Spinal cord (tissue), 9 donors: ENCODE measurements at regions not wholly inside any gene's neighbourhood (a gene's known extent, or its start where the extent isn't known, plus 50 kb on each side); places are given as distances from the start of the nearest gene placed in this dataset.

Experiments used
- DNase-seq, 6 donors: peaks; one replicate each; pipeline versions ENCODE4 v3.0.0 to v3.0.0-alpha.2; 2013 to 2015; ENCODE audit warnings: low spot score in 6 of 6, low read depth in 4 of 6
- H3K27ac ChIP-seq: one replicate; pipeline ENCODE4 v1.5.1; 2013; ENCODE audit warnings: low read depth, low read length, control low read depth
- H3K27me3 ChIP-seq: one replicate; pipeline ENCODE4 v1.6.1; 2013; ENCODE audit warnings: low read length; ENCODE audit not compliant: control insufficient read depth, insufficient read depth
- H3K36me3 ChIP-seq: one replicate; pipeline ENCODE4 v1.6.1; 2013; ENCODE audit warnings: low read length; ENCODE audit not compliant: control insufficient read depth, insufficient read depth
- H3K4me1 ChIP-seq: one replicate; pipeline ENCODE4 v1.6.1; 2013; ENCODE audit warnings: low read length; ENCODE audit not compliant: control insufficient read depth, insufficient read depth
- H3K4me3 ChIP-seq: one replicate; pipeline ENCODE4 v1.5.1; 2013; ENCODE audit warnings: low read depth, low read length, control low read depth
- H3K9me3 ChIP-seq: one replicate; pipeline ENCODE4 v1.6.1; 2013; ENCODE audit warnings: low read length; ENCODE audit not compliant: control insufficient read depth, insufficient read depth
- WGBS: methylation state at CpG from one replicate; pipeline ENCODE4 v1.1.5; 2013; ENCODE audit warnings: missing lambda C conversion rate; ENCODE audit not compliant: insufficient coverage; 5-methylcytosine and 5-hydroxymethylcytosine counted together
- donor health status: healthy.

GRCh38 chr14:38065106-38065762 is 142.5 kb upstream of the SSTR1 start:
- H3K9me3 ChIP-seq: no peaks in the 10 kb centered on the region
- 64% methylated on average over 6 of the region's 6 CpGs for WGBS
- no peaks in the 10 kb centered on the region for H3K36me3 ChIP-seq
- H3K27ac ChIP-seq: no peak overlapping the region
- no peaks in the 10 kb centered on the region for H3K27me3 ChIP-seq
- H3K4me3 ChIP-seq: no peak overlapping the region
- DNase-seq: no peak
- H3K4me1 ChIP-seq: no peaks in the 10 kb centered on the region

GRCh38 chr14:38070061-38070588 is 137.6 kb upstream of the SSTR1 start:
- 100% methylated on average over 1 of the region's 2 CpGs for WGBS
- DNase-seq: peak in 1 of 6 donors; percentile 26
- Histone ChIP-seq H3K4me1 (no peaks in the 10 kb centered on the region), H3K36me3 (no peaks in the 10 kb centered on the region), H3K27me3 (no peaks in the 10 kb centered on the region), H3K9me3 (no peaks in the 10 kb centered on the region), H3K4me3 (no peak overlapping the region), H3K27ac (no peak overlapping the region)

DNA sequence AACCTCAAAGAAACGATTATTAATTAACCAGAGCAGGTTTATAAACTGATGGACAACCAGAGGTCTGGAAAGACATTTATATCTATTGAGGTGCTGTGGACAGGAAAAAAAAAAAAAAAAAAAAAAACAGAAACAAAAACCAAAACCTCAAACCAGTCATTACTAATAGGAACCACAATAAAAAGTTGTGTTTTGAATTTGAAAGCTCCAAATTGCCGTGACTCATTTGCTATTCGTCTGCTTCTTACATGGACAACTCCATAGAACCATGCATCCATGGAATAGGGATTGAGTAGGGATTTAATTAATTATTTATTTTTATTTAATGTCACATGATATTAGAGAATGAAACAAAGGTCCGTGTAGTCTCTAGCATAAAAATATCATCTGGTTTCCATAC is 134.1 kb upstream of the SSTR1 start:
- no peaks in the 10 kb centered on the region for H3K36me3 ChIP-seq
- no peak overlapping the region for H3K4me3 ChIP-seq
- no CpG with 5 or more reads among the region's 4 CpGs for WGBS
- no peak overlapping the region for H3K27ac ChIP-seq
- H3K9me3 ChIP-seq: no peaks in the 10 kb centered on the region
- no peaks in the 10 kb centered on the region for H3K27me3 ChIP-seq
- no peaks in the 10 kb centered on the region for H3K4me1 ChIP-seq
- DNase-seq: no peak

- 54% methylated on average over 1 of the region's 1 CpG for WGBS
- no peaks in the 10 kb centered on the region for H3K27me3 ChIP-seq
These were observed 133.6 kb upstream of the SSTR1 start for GRCh38 chr14:38074081-38074480.

GRCh38 chr14:38074754-38075153 is 132.9 kb upstream of the SSTR1 start:
- Histone ChIP-seq H3K4me3 (no peak overlapping the region), H3K27me3 (no peaks in the 10 kb centered on the region), H3K9me3 (no peaks in the 10 kb centered on the region), H3K4me1 (no peaks in the 10 kb centered on the region), H3K36me3 (no peaks in the 10 kb centered on the region), H3K27ac (no peak overlapping the region)
- no peak for DNase-seq
- WGBS: no CpG with 5 or more reads among the region's 2 CpGs

More at GRCh38 chr14:38074081-38074480, 133.6 kb upstream of the SSTR1 start:
- no peak for DNase-seq
- H3K4me1 ChIP-seq: no peaks in the 10 kb centered on the region
- no peak overlapping the region for H3K4me3 ChIP-seq
- H3K27ac ChIP-seq: no peak overlapping the region
- H3K9me3 ChIP-seq: no peaks in the 10 kb centered on the region
- H3K36me3 ChIP-seq: no peaks in the 10 kb centered on the region

DNA sequence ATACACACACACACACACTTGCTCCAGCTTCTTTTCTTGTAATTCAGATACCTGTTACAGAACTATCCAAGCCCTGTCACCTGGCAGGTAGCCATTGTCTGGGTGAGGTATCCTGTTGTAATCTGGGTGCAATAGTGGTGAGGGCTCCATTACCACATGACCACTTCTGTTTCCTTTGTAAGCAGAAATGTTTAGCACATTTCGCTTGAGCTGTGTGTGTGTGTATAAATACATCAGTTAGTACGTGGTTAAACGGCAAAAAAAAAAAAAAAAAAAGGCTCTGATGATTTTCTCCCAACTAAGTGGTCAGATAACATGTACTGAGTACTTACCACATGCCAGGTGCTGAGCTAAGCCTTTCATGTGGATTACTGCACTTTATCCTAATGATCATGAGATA is 129.3 kb upstream of the SSTR1 start:
- H3K27ac ChIP-seq: no peak overlapping the region
- WGBS: no CpG with 5 or more reads among the region's 3 CpGs
- no peaks in the 10 kb centered on the region for H3K4me1 ChIP-seq
- no peak for DNase-seq
- H3K9me3 ChIP-seq: no peaks in the 10 kb centered on the region
- H3K27me3 ChIP-seq: no peaks in the 10 kb centered on the region
- H3K36me3 ChIP-seq: no peaks in the 10 kb centered on the region
- H3K4me3 ChIP-seq: no peak overlapping the region

GRCh38 chr14:38079268-38079667 is 128.4 kb upstream of the SSTR1 start:
- no CpG with 5 or more reads among the region's 1 CpG for WGBS
- Histone ChIP-seq H3K4me3 (no peak overlapping the region), H3K27ac (no peak overlapping the region), H3K27me3 (no peaks in the 10 kb centered on the region), H3K9me3 (no peaks in the 10 kb centered on the region), H3K36me3 (no peaks in the 10 kb centered on the region), H3K4me1 (no peaks in the 10 kb centered on the region)
- no peak for DNase-seq

- H3K27ac ChIP-seq: no peak overlapping the region
- H3K4me3 ChIP-seq: no peak overlapping the region
- H3K27me3 ChIP-seq: no peaks in the 10 kb centered on the region
- peak in 1 of 6 donors; percentile 57 for DNase-seq
- H3K4me1 ChIP-seq: no peaks in the 10 kb centered on the region
- H3K36me3 ChIP-seq: no peaks in the 10 kb centered on the region
- WGBS: no CpG with 5 or more reads among the region's 1 CpG
- H3K9me3 ChIP-seq: no peaks in the 10 kb centered on the region
These were observed 127.8 kb upstream of the SSTR1 start for GRCh38 chr14:38079886-38080285.

DNA sequence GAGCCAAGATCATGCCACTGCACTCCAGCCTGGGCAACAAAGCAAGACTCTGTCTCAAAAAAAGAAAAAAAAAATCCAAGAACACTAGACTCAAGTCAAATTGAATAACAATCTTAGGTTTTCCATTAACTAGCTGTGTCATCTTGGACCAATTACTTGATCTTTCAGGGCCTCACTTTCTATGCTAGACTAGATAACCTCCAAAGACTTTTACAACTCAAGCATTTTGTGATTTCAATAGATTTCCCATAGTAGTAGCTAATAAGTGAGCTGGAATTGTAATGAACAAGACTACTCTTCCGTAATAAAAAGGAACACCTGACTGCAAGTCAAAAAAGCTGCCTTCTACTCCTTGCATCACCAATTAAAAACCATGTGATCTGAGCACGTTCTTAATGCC is 127.0 kb upstream of the SSTR1 start:
- Histone ChIP-seq H3K27ac (no peak overlapping the region), H3K27me3 (no peaks in the 10 kb centered on the region), H3K9me3 (no peaks in the 10 kb centered on the region), H3K36me3 (no peaks in the 10 kb centered on the region), H3K4me1 (no peaks in the 10 kb centered on the region), H3K4me3 (no peak overlapping the region)
- WGBS: no CpG with 5 or more reads among the region's 2 CpGs
- DNase-seq: no peak

DNA sequence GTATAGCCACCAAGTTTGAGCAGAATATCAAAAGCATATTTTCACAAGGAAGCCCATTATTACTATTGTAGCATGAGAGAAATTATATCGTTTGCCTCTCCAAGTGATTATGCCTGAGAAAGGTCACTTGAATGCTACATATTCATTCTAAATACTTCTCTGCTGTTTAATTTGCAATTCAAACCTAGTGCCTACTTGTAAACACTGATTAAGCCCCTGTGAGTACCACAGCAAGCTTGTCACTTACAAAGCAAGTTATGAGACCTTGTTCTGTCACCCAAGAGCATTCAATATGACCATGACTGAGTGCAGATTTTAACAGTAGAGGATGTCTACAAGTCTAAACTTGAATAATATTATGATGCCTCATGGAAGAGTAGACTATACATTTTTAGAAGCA is 124.7 kb upstream of the SSTR1 start:
- no peaks in the 10 kb centered on the region for H3K27me3 ChIP-seq

More for the DNA sequence above, 124.7 kb upstream of the SSTR1 start:
- H3K36me3 ChIP-seq: no peaks in the 10 kb centered on the region
- H3K4me1 ChIP-seq: no peaks in the 10 kb centered on the region
- DNase-seq: peak in 1 of 6 donors; percentile 12
- H3K27ac ChIP-seq: no peak overlapping the region
- no peaks in the 10 kb centered on the region for H3K9me3 ChIP-seq
- no peak overlapping the region for H3K4me3 ChIP-seq
- WGBS: no CpG with 5 or more reads among the region's 1 CpG
